IMR-90 (cell line): ENCODE measurements at regions not wholly inside any gene's neighbourhood (a gene's known extent, or its start where the extent isn't known, plus 50 kb on each side); places are given as distances from the start of the nearest gene placed in this dataset.

Experiments used
- ATAC-seq: fragments of 200-7000 bp; cut with Tn5 transposase; 2 replicates; pipeline ENCODE4 v1.9.1; 2020; ENCODE audit warnings: low read depth, mild to moderate bottlenecking, moderate library complexity
- BruUV-seq: library from RNA; stranded (reverse); fragments of 400-500 nt; replicated peaks from 2 replicates; lab custom pipeline; 2021; lab: Mats Ljungman, UMichigan
- CTCF ChIA-PET: fragments of 300-600 bp; formaldehyde crosslinking; extraction: SDS; loops from one replicate; lab custom pipeline; 2021; ENCODE audit warnings: antibody characterized with exemption; lab: Yijun Ruan, JAX
- POLR2A ChIA-PET: fragments of 300-600 bp; sonication (Branson Sonifier 250); formaldehyde crosslinking; loops from one replicate; lab custom pipeline; 2022; ENCODE audit warnings: antibody characterized with exemption; ENCODE audit not compliant: unreplicated experiment; lab: Charles Lee
- DNase-seq: peaks from one replicate; pipeline ENCODE4 v3.0.0; 2013
- H2AFZ ChIP-seq: replicated peaks from 2 replicates; pipeline ENCODE3; 2013; ENCODE audit warnings: low read length, mild to moderate bottlenecking; ENCODE audit not compliant: poor library complexity
- H2AK5ac ChIP-seq: 2 replicates; pipeline ENCODE4 v1.6.1; 2013; ENCODE audit warnings: low read depth, low read length, inconsistent platforms
- H2AK9ac ChIP-seq: replicated peaks from 2 replicates; pipeline ENCODE3; 2013; ENCODE audit warnings: mild to moderate bottlenecking, low read depth, low read length, moderate library complexity; ENCODE audit not compliant: poor library complexity
- H2BK120ac ChIP-seq: 2 replicates; pipeline ENCODE4 v1.6.1; 2013; ENCODE audit warnings: low read depth, low read length, inconsistent platforms
- H2BK15ac ChIP-seq: 3 replicates; pipeline ENCODE4 v1.6.1; 2013; ENCODE audit warnings: low read depth, low read length, inconsistent platforms
- H2BK20ac ChIP-seq: 2 replicates; pipeline ENCODE4 v1.6.1; 2013; ENCODE audit warnings: low read depth, mild to moderate bottlenecking, inconsistent platforms, low read length, moderate library complexity
- H2BK5ac ChIP-seq: 2 replicates; pipeline ENCODE4 v1.6.1; 2013; ENCODE audit warnings: mild to moderate bottlenecking, low read depth, low read length, inconsistent platforms; ENCODE audit not compliant: poor library complexity, severe bottlenecking
- H3K14ac ChIP-seq: replicated peaks from 2 replicates; pipeline ENCODE4 v1.6.1; 2013; ENCODE audit warnings: low read depth, low read length, inconsistent platforms
- H3K18ac ChIP-seq: 2 replicates; pipeline ENCODE4 v1.6.1; 2013; ENCODE audit warnings: low read depth, low read length, control low read depth
- H3K23ac ChIP-seq: 2 replicates; pipeline ENCODE4 v1.6.1; 2013; ENCODE audit warnings: low read depth, low read length, inconsistent platforms
- H3K27ac ChIP-seq: 2 replicates; pipeline ENCODE4 v1.5.1; 2013; ENCODE audit warnings: mild to moderate bottlenecking, control low read depth, low read length; ENCODE audit not compliant: insufficient read depth
- H3K27me3 ChIP-seq: 2 replicates; pipeline ENCODE4 v1.6.1; 2013; ENCODE audit warnings: low read length; ENCODE audit not compliant: control insufficient read depth, insufficient read depth
- H3K36me3 ChIP-seq: 2 replicates; pipeline ENCODE4 v1.6.1; 2013; ENCODE audit warnings: low read length, mixed read lengths; ENCODE audit not compliant: control insufficient read depth, insufficient read depth
- H3K4ac ChIP-seq: 2 replicates; pipeline ENCODE4 v1.6.1; 2013; ENCODE audit warnings: low read depth, low read length, inconsistent platforms
- H3K4me1 ChIP-seq: 2 replicates; pipeline ENCODE4 v1.6.1; 2013; ENCODE audit warnings: low read length, mixed read lengths; ENCODE audit not compliant: control insufficient read depth, insufficient read depth
- H3K4me2 ChIP-seq: 2 replicates; pipeline ENCODE4 v1.6.1; 2013; ENCODE audit warnings: low read depth, mild to moderate bottlenecking, control low read depth, low read length, moderate library complexity
- H3K4me3 ChIP-seq: 2 replicates; pipeline ENCODE4 v1.5.1; 2013; ENCODE audit warnings: low read depth, mild to moderate bottlenecking, control low read depth, low read length, moderate library complexity; ENCODE audit not compliant: insufficient read depth
- H3K56ac ChIP-seq: 2 replicates; pipeline ENCODE4 v1.6.1; 2013; ENCODE audit warnings: low read length, inconsistent platforms; ENCODE audit not compliant: insufficient read depth; ENCODE audit errors: extremely low read depth
- H3K79me1 ChIP-seq, 2 experiments: 2 replicates each; pipeline ENCODE4 v1.6.1; 2013; ENCODE audit warnings: low read length in 2 of 2, inconsistent platforms in 1 of 2, low read depth in 1 of 2
- H3K9ac ChIP-seq: 2 replicates; pipeline ENCODE4 v1.6.1; 2013; ENCODE audit warnings: low read depth, low read length, control low read depth
- H3K9me1 ChIP-seq: 2 replicates; pipeline ENCODE4 v1.6.1; 2013; ENCODE audit warnings: low read length, inconsistent platforms; ENCODE audit not compliant: insufficient read depth
- H3K9me3 ChIP-seq: 2 replicates; pipeline ENCODE4 v1.6.1; 2013; ENCODE audit warnings: low read length; ENCODE audit not compliant: control insufficient read depth, insufficient read depth
- H4K20me1 ChIP-seq: 2 replicates; pipeline ENCODE4 v1.6.1; 2013; ENCODE audit warnings: low read length, inconsistent platforms; ENCODE audit not compliant: insufficient read depth
- H4K5ac ChIP-seq: 2 replicates; pipeline ENCODE4 v1.6.1; 2013; ENCODE audit warnings: mild to moderate bottlenecking, low read depth, low read length, control low read depth
- H4K8ac ChIP-seq, 2 experiments: 2 replicates each; pipeline ENCODE4 v1.6.1; 2013; ENCODE audit warnings: low read depth in 2 of 2, low read length in 2 of 2, control low read depth in 1 of 2, inconsistent platforms in 1 of 2
- H4K91ac ChIP-seq: 2 replicates; pipeline ENCODE4 v1.6.1; 2013; ENCODE audit warnings: low read depth, low read length, inconsistent platforms; ENCODE audit not compliant: insufficient read depth
- ELK1 ChIP-seq: fragments of 150-350 bp; IDR thresholded peaks from 2 replicates; pipeline ENCODE4 v1.6.1; 2016; ENCODE audit warnings: low read depth, mild to moderate bottlenecking, low read length, moderate library complexity, borderline replicate concordance
- FOS ChIP-seq: fragments of 150-350 bp; IDR thresholded peaks from 2 replicates; pipeline ENCODE4 v1.6.1; 2016; ENCODE audit warnings: low read depth, low read length
- MAFK ChIP-seq: IDR thresholded peaks from 2 replicates; pipeline ENCODE4 v1.6.1; 2012; ENCODE audit warnings: low read depth, low read length, improper control_type of control experiment
- RAD21 ChIP-seq: IDR thresholded peaks from 2 replicates; pipeline ENCODE4 v1.6.1; 2012; ENCODE audit warnings: low read length, improper control_type of control experiment
- RCOR1 ChIP-seq: IDR thresholded peaks from 2 replicates; pipeline ENCODE4 v1.6.1; 2012; ENCODE audit warnings: mild to moderate bottlenecking, low read length, improper control_type of control experiment; ENCODE audit not compliant: insufficient replicate concordance
- WGBS, 2 experiments: methylation state at CpG; one replicate each; pipeline versions ENCODE4 v1.1.5 to v1.1.7; 2013; ENCODE audit warnings: missing lambda C conversion rate in 2 of 2; ENCODE audit not compliant: insufficient read length in 1 of 2; ENCODE audit errors: extremely low coverage in 2 of 2; 5-methylcytosine and 5-hydroxymethylcytosine counted together
- dilution Hi-C: fragments of 300-500 bp; cut with HindIII; formaldehyde crosslinking; loops from one replicate; pipeline ENCODE4 v1.14.3; 2018; ENCODE audit warnings: low sequenced_read_pairs; ENCODE audit not compliant: unreplicated experiment
- in situ Hi-C: fragments of 300-500 bp; cut with MboI; formaldehyde crosslinking; loops from 3 replicates; pipeline ENCODE4 v1.14.3; 2019; ENCODE audit warnings: low sequenced_read_pairs, inconsistent platforms, mixed read lengths
- intact Hi-C: fragments of 100-400 bp; cut with micrococcal nuclease; formaldehyde crosslinking; loops from 2 replicates; pipeline ENCODE4 v1.10.0; 2022

GRCh38 chr18:67654101-67654500 is 137.6 kb upstream of the DSEL start:
- no peak overlapping the region for H3K27ac ChIP-seq
- no peak overlapping the region for H4K8ac ChIP-seq
- no peak for TF ChIP-seq FOS
- no peak for TF ChIP-seq ELK1
- peak; percentile 95 for TF ChIP-seq MAFK
- TF ChIP-seq RAD21: no peak
- TF ChIP-seq RCOR1: no peak
- no peak overlapping the region for H3K14ac ChIP-seq
- dilution Hi-C loops: no loop called here
- ChIA-PET CTCF (no interaction called here), POLR2A (no interaction called here)
- no peak overlapping the region for H4K91ac ChIP-seq
- no peak overlapping the region for H3K56ac ChIP-seq
- no peak overlapping the region for H3K4me3 ChIP-seq
- 100% methylated on average over 1 of the region's 4 CpGs; no CpG with 5 or more reads in 1 of the 2 experiments for WGBS, 2 experiments
- H3K4me1 ChIP-seq: no peaks in the 10 kb centered on the region
- no peaks in the 10 kb centered on the region for H3K9me1 ChIP-seq
- in situ Hi-C loops: no loop called here
- H2AK9ac ChIP-seq: no peak overlapping the region
- H2BK20ac ChIP-seq: no peak overlapping the region
- no peak for DNase-seq
- H2BK5ac ChIP-seq: no peak overlapping the region
- H4K20me1 ChIP-seq: no peaks in the 10 kb centered on the region
- no peaks in the 10 kb centered on the region for H3K9me3 ChIP-seq
- intact Hi-C loops: no loop called here
- ATAC-seq: no peak
- no peak overlapping the region for H2BK120ac ChIP-seq
- H3K36me3 ChIP-seq: no peaks in the 10 kb centered on the region
- H3K4ac ChIP-seq: no peak overlapping the region
- H2AK5ac ChIP-seq: no peak overlapping the region
- H3K4me2 ChIP-seq: no peak overlapping the region
- H2BK15ac ChIP-seq: no peak overlapping the region
- no peaks in the 10 kb centered on the region for H3K27me3 ChIP-seq
- no peak overlapping the region for H3K18ac ChIP-seq
- BruUV-seq: no TSS peak
- no peak overlapping the region for H3K23ac ChIP-seq
- H3K9ac ChIP-seq: no peak overlapping the region
- H3K79me1 ChIP-seq: no peaks in the 10 kb centered on the region
- no peak overlapping the region for H2AFZ ChIP-seq
- no peak overlapping the region for H4K5ac ChIP-seq
